OCI-LY7 (cell line): ENCODE measurements at regions not wholly inside any gene's neighbourhood (a gene's known extent, or its start where the extent isn't known, plus 50 kb on each side); places are given as distances from the start of the nearest gene placed in this dataset.

Experiments
- EZH2phosphoT487 ChIP-seq: fragments of 200-600 bp; sonication (generic); IDR thresholded peaks from 2 replicates; pipeline ENCODE4 v1.6.1; 2018; ENCODE audit warnings: low read depth, borderline replicate concordance, mild to moderate bottlenecking, mixed run types, antibody characterized with exemption, low read length, moderate library complexity, mixed read lengths
- TF ChIP-seq, protein P1 (sequence below): fragments of 200-600 bp; sonication (generic); conservative IDR thresholded peaks from 2 replicates; pipeline ENCODE4 v1.5.1; 2014; ENCODE audit warnings: mild to moderate bottlenecking, antibody characterized with exemption, low read length, moderate library complexity, mixed read lengths

DNA sequence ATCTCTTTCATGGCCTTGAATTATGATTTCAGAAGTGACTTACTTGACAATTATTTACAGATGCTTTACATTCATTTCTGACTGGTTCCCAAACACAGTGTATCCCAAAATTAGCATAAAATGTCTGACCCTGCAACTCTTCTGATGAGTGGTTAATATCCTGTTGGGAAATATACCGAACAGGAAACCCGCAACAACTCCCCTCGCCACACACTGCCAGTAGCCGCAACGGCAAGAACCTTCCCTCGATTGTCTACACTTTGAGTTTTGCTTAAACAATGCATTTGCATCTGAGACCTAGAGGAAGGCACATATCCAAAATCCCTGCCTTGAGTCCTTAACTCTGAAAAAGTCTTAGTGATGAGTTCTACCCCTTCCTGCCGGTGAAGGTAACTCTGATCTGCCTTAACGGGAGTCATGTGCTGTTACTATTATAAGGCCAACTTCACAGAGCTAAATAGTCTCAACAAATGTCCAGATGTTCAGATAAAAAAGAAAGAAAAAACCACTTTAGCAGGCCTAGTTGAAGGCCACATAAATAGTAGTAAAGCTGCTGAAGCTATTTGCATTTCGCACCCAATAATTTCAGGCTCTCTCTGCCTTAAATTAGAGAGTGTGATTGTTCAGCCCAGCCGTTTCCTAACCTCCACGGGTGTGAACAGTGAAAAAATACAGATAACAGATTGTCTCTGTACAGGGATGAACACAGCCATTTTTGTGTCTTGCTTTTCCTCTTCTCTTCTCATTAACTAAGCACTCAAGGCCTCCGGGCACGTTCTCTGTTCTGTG is 321.1 kb downstream of the HS3ST3B1 start:
- TF ChIP-seq, protein P1, sequence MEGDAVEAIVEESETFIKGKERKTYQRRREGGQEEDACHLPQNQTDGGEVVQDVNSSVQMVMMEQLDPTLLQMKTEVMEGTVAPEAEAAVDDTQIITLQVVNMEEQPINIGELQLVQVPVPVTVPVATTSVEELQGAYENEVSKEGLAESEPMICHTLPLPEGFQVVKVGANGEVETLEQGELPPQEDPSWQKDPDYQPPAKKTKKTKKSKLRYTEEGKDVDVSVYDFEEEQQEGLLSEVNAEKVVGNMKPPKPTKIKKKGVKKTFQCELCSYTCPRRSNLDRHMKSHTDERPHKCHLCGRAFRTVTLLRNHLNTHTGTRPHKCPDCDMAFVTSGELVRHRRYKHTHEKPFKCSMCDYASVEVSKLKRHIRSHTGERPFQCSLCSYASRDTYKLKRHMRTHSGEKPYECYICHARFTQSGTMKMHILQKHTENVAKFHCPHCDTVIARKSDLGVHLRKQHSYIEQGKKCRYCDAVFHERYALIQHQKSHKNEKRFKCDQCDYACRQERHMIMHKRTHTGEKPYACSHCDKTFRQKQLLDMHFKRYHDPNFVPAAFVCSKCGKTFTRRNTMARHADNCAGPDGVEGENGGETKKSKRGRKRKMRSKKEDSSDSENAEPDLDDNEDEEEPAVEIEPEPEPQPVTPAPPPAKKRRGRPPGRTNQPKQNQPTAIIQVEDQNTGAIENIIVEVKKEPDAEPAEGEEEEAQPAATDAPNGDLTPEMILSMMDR, result no peak
- no peak for TF ChIP-seq EZH2phosphoT487
